WTC11 (cell line): ENCODE measurements at regions not wholly inside any gene's neighbourhood (a gene's known extent, or its start where the extent isn't known, plus 50 kb on each side); places are given as distances from the start of the nearest gene placed in this dataset.

Experiments
- CTCF ChIP-seq: fragments of 200-600 bp; IDR thresholded peaks from 2 replicates; pipeline ENCODE4 v1.8.0; 2022; ENCODE audit warnings: antibody characterized with exemption
- ZNF138 ChIP-seq: sonication (generic); formaldehyde crosslinking; conservative IDR thresholded peaks from 2 replicates; pipeline ENCODE4 v1.8.1; 2022; ENCODE audit warnings: mild to moderate bottlenecking, moderate library complexity, missing genetic modification reagents
- ZNF263 ChIP-seq: sonication (generic); formaldehyde crosslinking; IDR thresholded peaks from 2 replicates; pipeline ENCODE4 v1.8.1; 2022; ENCODE audit warnings: low read depth, mild to moderate bottlenecking, moderate library complexity, missing genetic modification reagents
- TF ChIP-seq, protein P1 (sequence below): sonication (generic); formaldehyde crosslinking; IDR thresholded peaks from 2 replicates; pipeline ENCODE4 v1.8.1; 2023; ENCODE audit warnings: mild to moderate bottlenecking, missing genetic modification reagents, moderate library complexity
- TF ChIP-seq, protein P2 (sequence below): sonication (generic); formaldehyde crosslinking; IDR thresholded peaks from 2 replicates; pipeline ENCODE4 v1.8.1; 2022; ENCODE audit warnings: low read depth, missing genetic modification reagents, borderline replicate concordance

DNA sequence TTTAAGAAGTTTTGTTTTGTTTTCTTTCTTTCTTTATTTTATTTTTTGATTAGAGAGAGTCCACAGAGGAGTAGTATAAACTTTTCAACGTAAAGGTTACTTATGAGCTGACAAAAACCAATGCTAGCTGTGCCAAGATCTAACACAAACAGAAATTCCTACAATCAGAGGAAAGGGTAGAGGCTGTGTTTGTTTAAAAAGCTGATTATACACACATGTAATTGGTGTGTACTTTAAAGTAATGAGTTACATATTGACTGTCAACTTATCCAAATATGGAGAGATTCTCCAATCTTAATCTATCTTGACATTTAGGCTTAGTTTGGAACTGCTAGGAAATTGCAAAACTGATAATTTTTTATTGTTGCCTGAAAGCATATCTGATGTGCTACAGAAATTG lies 63.7 kb upstream of the FAM110C start:
- TF ChIP-seq CTCF (no peak), ZNF138 (CRISPR knock-in tag) (no peak), ZNF263 (CRISPR knock-in tag) (no peak)
- TF ChIP-seq, protein P1, sequence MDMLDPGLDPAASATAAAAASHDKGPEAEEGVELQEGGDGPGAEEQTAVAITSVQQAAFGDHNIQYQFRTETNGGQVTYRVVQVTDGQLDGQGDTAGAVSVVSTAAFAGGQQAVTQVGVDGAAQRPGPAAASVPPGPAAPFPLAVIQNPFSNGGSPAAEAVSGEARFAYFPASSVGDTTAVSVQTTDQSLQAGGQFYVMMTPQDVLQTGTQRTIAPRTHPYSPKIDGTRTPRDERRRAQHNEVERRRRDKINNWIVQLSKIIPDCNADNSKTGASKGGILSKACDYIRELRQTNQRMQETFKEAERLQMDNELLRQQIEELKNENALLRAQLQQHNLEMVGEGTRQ (CRISPR knock-in tag) = no peak
- TF ChIP-seq, protein P2, sequence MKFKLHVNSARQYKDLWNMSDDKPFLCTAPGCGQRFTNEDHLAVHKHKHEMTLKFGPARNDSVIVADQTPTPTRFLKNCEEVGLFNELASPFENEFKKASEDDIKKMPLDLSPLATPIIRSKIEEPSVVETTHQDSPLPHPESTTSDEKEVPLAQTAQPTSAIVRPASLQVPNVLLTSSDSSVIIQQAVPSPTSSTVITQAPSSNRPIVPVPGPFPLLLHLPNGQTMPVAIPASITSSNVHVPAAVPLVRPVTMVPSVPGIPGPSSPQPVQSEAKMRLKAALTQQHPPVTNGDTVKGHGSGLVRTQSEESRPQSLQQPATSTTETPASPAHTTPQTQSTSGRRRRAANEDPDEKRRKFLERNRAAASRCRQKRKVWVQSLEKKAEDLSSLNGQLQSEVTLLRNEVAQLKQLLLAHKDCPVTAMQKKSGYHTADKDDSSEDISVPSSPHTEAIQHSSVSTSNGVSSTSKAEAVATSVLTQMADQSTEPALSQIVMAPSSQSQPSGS (CRISPR knock-in tag) = no peak
